H1 (cell line): ENCODE measurements at regions not wholly inside any gene's neighbourhood (a gene's known extent, or its start where the extent isn't known, plus 50 kb on each side); places are given as distances from the start of the nearest gene placed in this dataset.

Source experiments
- CTCF ChIA-PET: fragments of 300-600 bp; sonication (Branson Sonifier 250); formaldehyde crosslinking; loops from one replicate; lab custom pipeline; 2021; ENCODE audit not compliant: partially characterized antibody; lab: Charles Lee
- POLR2A ChIA-PET: fragments of 300-600 bp; sonication (Branson Sonifier 250); formaldehyde crosslinking; loops from one replicate; lab custom pipeline; 2021; ENCODE audit warnings: inconsistent platforms; ENCODE audit not compliant: partially characterized antibody; lab: Charles Lee
- DNase-seq, 2 experiments: peaks; one replicate each; pipeline versions ENCODE4 v3.0.0 to v3.0.0-alpha.2; 2010 to 2022; ENCODE audit warnings: low spot score in 2 of 2, low read depth in 1 of 2, mixed read lengths in 1 of 2
- FAIRE-seq: peaks from 2 replicates; lab custom pipeline; 2011; peaks lifted over from hg19 to GRCh38; lab: Jason Lieb, UNC
- H2AFZ ChIP-seq: 2 replicates; pipeline ENCODE4 v1.8.1; 2012; ENCODE audit warnings: low read length, inconsistent platforms
- H2AK5ac ChIP-seq: 2 replicates; pipeline ENCODE4 v1.6.1; 2013; ENCODE audit warnings: low read depth, low read length
- H2BK120ac ChIP-seq: replicated peaks from 2 replicates; pipeline ENCODE3; 2013; ENCODE audit warnings: low read depth, low read length, inconsistent platforms
- H2BK12ac ChIP-seq: 2 replicates; pipeline ENCODE4 v1.6.1; 2013; ENCODE audit warnings: low read depth, low read length
- H2BK15ac ChIP-seq: 2 replicates; pipeline ENCODE4 v1.6.1; 2013; ENCODE audit warnings: low read length
- H2BK20ac ChIP-seq: 2 replicates; pipeline ENCODE4 v1.6.1; 2013; ENCODE audit warnings: low read length
- H2BK5ac ChIP-seq: 2 replicates; pipeline ENCODE4 v1.6.1; 2013; ENCODE audit warnings: low read depth, low read length
- H3K14ac ChIP-seq: 2 replicates; pipeline ENCODE4 v1.6.1; 2013; ENCODE audit warnings: inconsistent platforms; ENCODE audit not compliant: insufficient read length
- H3K18ac ChIP-seq: 2 replicates; pipeline ENCODE4 v1.6.1; 2013; ENCODE audit warnings: low read length; ENCODE audit errors: extremely low read depth
- H3K23ac ChIP-seq: 2 replicates; pipeline ENCODE4 v1.6.1; 2013; ENCODE audit warnings: inconsistent platforms; ENCODE audit not compliant: insufficient read length
- H3K23me2 ChIP-seq: 2 replicates; pipeline ENCODE4 v1.6.1; 2013; ENCODE audit warnings: low read depth, low read length
- H3K27ac ChIP-seq: 2 replicates; pipeline ENCODE4 v1.6.1; 2011; ENCODE audit warnings: low read depth, low read length, inconsistent platforms
- H3K27me3 ChIP-seq, 4 experiments: replicated peaks in 1 of 4; 1 replicate in 1 of 4; 2 replicates in 3 of 4; pipeline versions ENCODE4 v1.6.1 to v1.8.1; 2011 to 2013; ENCODE audit warnings: low read length in 3 of 4, mild to moderate bottlenecking in 3 of 4, inconsistent platforms in 2 of 4, mixed read lengths in 2 of 4, moderate library complexity in 1 of 4; ENCODE audit not compliant: control insufficient read depth in 3 of 4, insufficient read depth in 3 of 4; ENCODE audit errors: extremely low read depth in 1 of 4
- H3K36me3 ChIP-seq, 4 experiments: 2 replicates each; pipeline versions ENCODE4 v1.6.1 to v1.8.1; 2011 to 2013; ENCODE audit warnings: mild to moderate bottlenecking in 4 of 4, low read length in 3 of 4, moderate library complexity in 2 of 4, control low read depth in 1 of 4, inconsistent platforms in 1 of 4; ENCODE audit not compliant: insufficient read depth in 4 of 4, control insufficient read depth in 2 of 4
- H3K4ac ChIP-seq: replicated peaks from 2 replicates; pipeline ENCODE3; 2013; ENCODE audit warnings: low read length, low read depth, mixed read lengths, inconsistent platforms; ENCODE audit not compliant: insufficient read length
- H3K4me1 ChIP-seq, 4 experiments: replicated peaks in 1 of 4; 1 replicate in 1 of 4; 2 replicates in 3 of 4; pipeline versions ENCODE4 v1.6.1 to v1.8.1; 2011 to 2013; ENCODE audit warnings: low read length in 3 of 4, inconsistent platforms in 2 of 4, mixed read lengths in 1 of 4; ENCODE audit not compliant: insufficient read depth in 4 of 4, control insufficient read depth in 3 of 4
- H3K4me2 ChIP-seq, 2 experiments: 2 replicates each; pipeline versions ENCODE4 v1.6.1 to v1.8.1; 2011 to 2013; ENCODE audit warnings: low read depth in 2 of 2, low read length in 2 of 2, control low read depth in 1 of 2, inconsistent platforms in 1 of 2, mild to moderate bottlenecking in 1 of 2; ENCODE audit not compliant: insufficient read depth in 1 of 2
- H3K4me3 ChIP-seq, 4 experiments: fragments of 200-600, 300-600 bp in 1 of 4; sonication (generic), shearing (Covaris generic), sonication (Bioruptor Twin) in 1 of 4; 2 replicates each; pipeline versions ENCODE4 v1.5.1 to v1.8.1; 2011 to 2016; ENCODE audit warnings: low read length in 4 of 4, low read depth in 3 of 4, control low read depth in 2 of 4, inconsistent platforms in 2 of 4, mild to moderate bottlenecking in 2 of 4, mixed read lengths in 1 of 4, moderate library complexity in 1 of 4; ENCODE audit not compliant: insufficient read depth in 2 of 4; ENCODE audit errors: extremely low read depth in 1 of 4
- H3K56ac ChIP-seq: replicated peaks from 2 replicates; pipeline ENCODE3; 2013; ENCODE audit warnings: low read depth, mild to moderate bottlenecking, mixed read lengths, low read length, inconsistent platforms; ENCODE audit not compliant: insufficient read length
- H3K79me1 ChIP-seq: 2 replicates; pipeline ENCODE4 v1.6.1; 2013; ENCODE audit warnings: low read depth, low read length, control low read depth
- H3K79me2 ChIP-seq, 2 experiments: 2 replicates each; pipeline versions ENCODE4 v1.6.1 to v1.8.1; 2012 to 2013; ENCODE audit warnings: low read length in 2 of 2, mild to moderate bottlenecking in 2 of 2, inconsistent platforms in 1 of 2; ENCODE audit not compliant: insufficient read depth in 2 of 2, control insufficient read depth in 1 of 2
- H3K9ac ChIP-seq, 4 experiments: replicated peaks in 1 of 4; 1 replicate in 1 of 4; 2 replicates in 3 of 4; pipeline versions ENCODE4 v1.6.1 to v1.8.1; 2011 to 2013; ENCODE audit warnings: low read depth in 3 of 4, low read length in 3 of 4, control low read depth in 2 of 4, mild to moderate bottlenecking in 2 of 4, moderate library complexity in 2 of 4, inconsistent platforms in 1 of 4; ENCODE audit errors: extremely low read depth in 1 of 4
- H3K9me3 ChIP-seq, 2 experiments: 2 replicates each; pipeline versions ENCODE4 v1.6.1 to v1.8.1; 2012 to 2013; ENCODE audit warnings: mild to moderate bottlenecking in 2 of 2, moderate library complexity in 2 of 2, control low read depth in 1 of 2, inconsistent platforms in 1 of 2, low read depth in 1 of 2, low read length in 1 of 2, mixed read lengths in 1 of 2; ENCODE audit not compliant: insufficient read depth in 2 of 2
- H4K20me1 ChIP-seq, 2 experiments: replicated peaks in 1 of 2; 2 replicates each; pipeline versions ENCODE3 to v1.8.1; 2011 to 2013; ENCODE audit warnings: inconsistent platforms in 2 of 2, low read length in 2 of 2, mild to moderate bottlenecking in 1 of 2; ENCODE audit not compliant: insufficient read depth in 2 of 2, control insufficient read depth in 1 of 2
- H4K5ac ChIP-seq: 2 replicates; pipeline ENCODE4 v1.6.1; 2013; ENCODE audit warnings: low read length, low read depth, mixed read lengths, inconsistent platforms; ENCODE audit not compliant: insufficient read length
- H4K8ac ChIP-seq: 2 replicates; pipeline ENCODE4 v1.8.0; 2013; ENCODE audit warnings: mild to moderate bottlenecking, moderate library complexity, low read length, inconsistent platforms; ENCODE audit not compliant: insufficient read depth; ENCODE audit errors: extremely low read depth
- H4K91ac ChIP-seq: replicated peaks from 2 replicates; pipeline ENCODE3; 2013; ENCODE audit warnings: low read length, mixed read lengths, inconsistent platforms; ENCODE audit not compliant: insufficient read length
- ASH2L ChIP-seq: fragments of 200-600, 300-600 bp; sonication (generic); IDR thresholded peaks from one replicate; pipeline ENCODE4 v1.7.1; 2017; ENCODE audit warnings: low read length
- NANOG ChIP-seq: IDR thresholded peaks from 2 replicates; pipeline ENCODE4 v1.6.1; 2011; ENCODE audit warnings: low read length, low read depth, mild to moderate bottlenecking, inconsistent platforms; ENCODE audit not compliant: insufficient read depth, poor library complexity, severe bottlenecking
- POLR2A ChIP-seq, 2 experiments: IDR thresholded peaks; 1 replicate in 1 of 2; 2 replicates in 1 of 2; pipeline ENCODE4 v1.6.1; 2011; ENCODE audit warnings: low read depth in 2 of 2, low read length in 2 of 2, mild to moderate bottlenecking in 2 of 2; ENCODE audit errors: control extremely low read depth in 1 of 2
- RNF2 ChIP-seq: fragments of 200-900, 300-1000 bp; sonication (generic); IDR thresholded peaks from 2 replicates; pipeline ENCODE4 v1.7.1; 2016; ENCODE audit warnings: borderline replicate concordance, low read depth, mild to moderate bottlenecking, antibody characterized with exemption, low read length; ENCODE audit not compliant: poor library complexity, severe bottlenecking; ENCODE audit errors: missing control alignments
- RXRA ChIP-seq: IDR thresholded peaks from 2 replicates; pipeline ENCODE4 v1.6.1; 2011; ENCODE audit warnings: low read depth, mild to moderate bottlenecking, low read length, moderate library complexity; ENCODE audit not compliant: insufficient read depth
- SIX5 ChIP-seq: IDR thresholded peaks from 2 replicates; pipeline ENCODE4 v1.6.1; 2011; ENCODE audit warnings: mild to moderate bottlenecking, low read depth, low read length
- TAF7 ChIP-seq: optimal IDR thresholded peaks from 2 replicates; pipeline ENCODE3; 2011; ENCODE audit warnings: low read depth, mild to moderate bottlenecking, inconsistent platforms, low read length, moderate library complexity, borderline replicate concordance
- TEAD4 ChIP-seq: IDR thresholded peaks from 2 replicates; pipeline ENCODE4 v1.6.1; 2012; ENCODE audit warnings: low read depth, low read length, inconsistent platforms, mixed read lengths
- WGBS, 2 experiments: shearing (Covaris generic) in 1 of 2; methylation state at CpG; one replicate each; pipeline versions ENCODE4 v1.1.6 to v1.1.7; 2013 to 2015; ENCODE audit warnings: low lambda C conversion rate in 2 of 2, mixed read lengths in 2 of 2, inconsistent platforms in 1 of 2, low coverage in 1 of 2, missing lambda C conversion rate in 1 of 2; ENCODE audit not compliant: insufficient replicate concordance in 2 of 2, insufficient coverage in 1 of 2, insufficient read length in 1 of 2; ENCODE audit errors: extremely low coverage in 1 of 2, missing lambda C conversion rate in 1 of 2; 5-methylcytosine and 5-hydroxymethylcytosine counted together
- TF ChIP-seq, protein P1 (sequence below): IDR thresholded peaks from 2 replicates; pipeline ENCODE4 v1.6.1; 2011; ENCODE audit warnings: low read depth, mild to moderate bottlenecking, low read length; ENCODE audit not compliant: insufficient read depth

DNA sequence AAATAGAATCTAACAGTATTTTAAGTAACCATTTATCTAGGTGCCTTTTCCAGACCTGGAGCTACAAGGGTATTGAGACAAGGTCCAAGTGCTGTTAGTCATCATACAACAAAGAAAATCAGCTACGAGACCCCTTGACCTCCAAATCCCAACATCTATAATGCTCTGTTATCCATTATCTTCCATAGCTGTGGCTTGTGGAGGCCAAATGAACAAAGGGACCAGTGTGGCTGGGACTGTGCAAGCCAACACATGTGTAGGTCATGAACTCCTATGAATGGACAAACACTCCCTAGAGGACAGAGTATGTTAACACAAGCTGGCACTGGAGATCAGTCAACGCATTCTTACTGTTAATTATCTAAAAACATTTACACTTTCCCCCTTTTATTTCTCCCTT, 374.5 kb downstream of the EMP1 start:
- Histone ChIP-seq H3K9ac (no peak overlapping the region), H4K20me1 (no peaks in the 10 kb centered on the region), H3K4ac (no peak overlapping the region), H3K27me3 (no peaks in the 10 kb centered on the region), H3K79me2 (no peaks in the 10 kb centered on the region), H3K4me2 (no peak overlapping the region), H2BK15ac (no peak overlapping the region), H2AK5ac (no peak overlapping the region), H3K56ac (no peak overlapping the region), H3K23ac (no peak overlapping the region), H3K27ac (no peak overlapping the region), H3K18ac (no peak overlapping the region), H3K36me3 (no peaks in the 10 kb centered on the region), H4K5ac (no peak overlapping the region), H4K91ac (no peak overlapping the region), H2BK5ac (no peak overlapping the region), H4K8ac (no peak overlapping the region), H2AFZ (no peak overlapping the region), H2BK12ac (no peak overlapping the region), H3K79me1 (no peaks in the 10 kb centered on the region), H3K23me2 (no peaks in the 10 kb centered on the region), H3K4me3 (no peak overlapping the region), H3K14ac (no peak overlapping the region), H2BK20ac (no peak overlapping the region), H3K4me1 (no peaks in the 10 kb centered on the region), H3K9me3 (no peaks in the 10 kb centered on the region), H2BK120ac (no peak overlapping the region)
- FAIRE-seq: no peak
- WGBS, 2 experiments: 96% methylated on average over 2 of the region's 2 CpGs; no CpG with 5 or more reads in 1 of the 2 experiments
- POLR2A ChIA-PET: no interaction called here
- CTCF ChIA-PET: interaction anchor here (0.7 to 1.6 kb wide), 5 partner anchors 10 to 292 kb away, joined by 3 to 4 read pairs (median 4); no protein-coding TSS in a partner anchor
- DNase-seq: no peak
- TF ChIP-seq RXRA (no peak), TAF7 (no peak), SIX5 (no peak), POLR2A (IDR thresholded peaks at IDR 0.05; ENCODE audit: control extremely low read depth in 1 of 2, low read depth in 2 of 2, low read length in 2 of 2) (no peak), RNF2 (no peak), ASH2L (no peak), NANOG (no peak), TEAD4 (no peak)
- TF ChIP-seq, protein P1, sequence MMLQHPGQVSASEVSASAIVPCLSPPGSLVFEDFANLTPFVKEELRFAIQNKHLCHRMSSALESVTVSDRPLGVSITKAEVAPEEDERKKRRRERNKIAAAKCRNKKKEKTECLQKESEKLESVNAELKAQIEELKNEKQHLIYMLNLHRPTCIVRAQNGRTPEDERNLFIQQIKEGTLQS: no peak
